Stomach (tissue), 8 donors: ENCODE measurements at regions not wholly inside any gene's neighbourhood (a gene's known extent, or its start where the extent isn't known, plus 50 kb on each side); places are given as distances from the start of the nearest gene placed in this dataset.

Source experiments
- DNase-seq, 2 donors: peaks; one replicate each; pipeline versions ENCODE4 v3.0.0 to v3.0.0-alpha.2; 2013 to 2019
- H3K27ac ChIP-seq, 5 donors: fragments of 200-600 bp in 4 of 5; sonication (generic) in 4 of 5; one replicate each; pipeline ENCODE4 v1.5.1; 2013 to 2019; ENCODE audit warnings: mild to moderate bottlenecking in 1 of 5, moderate library complexity in 1 of 5
- H3K27me3 ChIP-seq, 3 donors: fragments of 200-600 bp; sonication (generic); one replicate each; pipeline ENCODE4 v1.5.1; 2017 to 2019; ENCODE audit warnings: mixed run types in 1 of 3
- H3K36me3 ChIP-seq, 4 donors: fragments of 200-600 bp; sonication (generic); 1 replicate in 3 of 4; 2 replicates in 1 of 4; pipeline ENCODE4 v1.5.1; 2016 to 2019
- H3K4me1 ChIP-seq, 4 donors: fragments of 200-600 bp; sonication (generic); one replicate each; pipeline ENCODE4 v1.5.1; 2016 to 2019
- H3K4me3 ChIP-seq, 4 donors: fragments of 200-600 bp; sonication (generic) in 3 of 4; one replicate each; pipeline ENCODE4 v1.5.1; 2016 to 2019; ENCODE audit warnings: mild to moderate bottlenecking in 1 of 4
- H3K9me3 ChIP-seq, 4 donors: fragments of 200-600 bp; sonication (generic); one replicate each; pipeline ENCODE4 v1.5.1; 2016 to 2019
- CTCF ChIP-seq, 7 experiments: fragments of 450-650 bp in 4 of 7; fragments of 200-600 bp in 3 of 7; sonication (generic) in 3 of 7; IDR thresholded peaks; one replicate each; pipeline ENCODE4 v1.5.1; 2016 to 2019; ENCODE audit warnings: antibody characterized with exemption in 7 of 7, control low read depth in 2 of 7, mild to moderate bottlenecking in 1 of 7
- EP300 ChIP-seq: sonication (generic); formaldehyde crosslinking; IDR thresholded peaks from one replicate; pipeline ENCODE4 v1.6.1; 2017; ENCODE audit warnings: antibody characterized with exemption
- POLR2A ChIP-seq, 4 donors: fragments of 450-650 bp; IDR thresholded peaks; one replicate each; pipeline ENCODE4 v1.6.1; 2016; ENCODE audit warnings: antibody characterized with exemption in 4 of 4, control low read depth in 2 of 4, mild to moderate bottlenecking in 1 of 4, moderate library complexity in 1 of 4
- POLR2AphosphoS5 ChIP-seq, 3 donors: sonication (generic); formaldehyde crosslinking; IDR thresholded peaks; one replicate each; pipeline ENCODE4 v1.6.1; 2016; ENCODE audit warnings: antibody characterized with exemption in 3 of 3
- WGBS, 5 donors: extraction: QIAGEN DNeasy Blood & Tissue Kit in 3 of 5; methylation state at CpG; one replicate each; pipeline versions ENCODE4 v1.1.5 to v1.1.7; 2013 to 2018; 5-methylcytosine and 5-hydroxymethylcytosine counted together
- intact Hi-C: fragments of 100-400 bp; cut with DNase I; formaldehyde crosslinking; loops from one replicate; pipeline ENCODE4 v1.15.1; 2023; ENCODE audit warnings: low total_unique reads
- donor health status: healthy with polysubstance abuse.
- donor health status: Bipolar disorder and iron deficiency.
- donor health status: healthy.

GRCh38 chr4:110704748-110705439 is 82.0 kb upstream of the PITX2 start:
- H3K4me1 ChIP-seq: no peaks in the 10 kb centered on the region

GRCh38 chr4:110705440-110705782 is 82.5 kb upstream of the PITX2 start:
- DNase-seq: no peak
- TF ChIP-seq EP300: no peak
- TF ChIP-seq POLR2AphosphoS5 (IDR thresholded peaks at IDR 0.05): no peak
- TF ChIP-seq CTCF (IDR thresholded peaks at IDR 0.05): no peak
- TF ChIP-seq POLR2A (IDR thresholded peaks at IDR 0.05): no peak
- H3K27ac ChIP-seq: no peak overlapping the region
- no peaks in the 10 kb centered on the region for H3K36me3 ChIP-seq
- no peaks in the 10 kb centered on the region for H3K27me3 ChIP-seq
- no peaks in the 10 kb centered on the region for H3K4me1 ChIP-seq
- intact Hi-C loops: no loop called here
- no peak overlapping the region for H3K4me3 ChIP-seq
- WGBS, 5 donors: 82 to 92% (median 88%) methylated on average over 4 of the region's 4 CpGs
- H3K9me3 ChIP-seq: no peaks in the 10 kb centered on the region

More at GRCh38 chr4:110704748-110705439, 82.0 kb upstream of the PITX2 start:
- Histone ChIP-seq H3K27ac (no peak overlapping the region), H3K9me3 (no peaks in the 10 kb centered on the region), H3K4me3 (no peak overlapping the region), H3K27me3 (no peaks in the 10 kb centered on the region), H3K36me3 (no peaks in the 10 kb centered on the region)
- intact Hi-C loops: no loop called here
- no peak for TF ChIP-seq EP300
- no peak for TF ChIP-seq POLR2AphosphoS5 (IDR thresholded peaks at IDR 0.05)
- no peak for TF ChIP-seq CTCF (IDR thresholded peaks at IDR 0.05)
- no peak for TF ChIP-seq POLR2A (IDR thresholded peaks at IDR 0.05)
- DNase-seq: peak in 1 of 2 donors; percentile 5
- 71 to 86% (median 81%) methylated on average over 7 of the region's 7 CpGs for WGBS, 5 donors

GRCh38 chr4:110710070-110710469 is 87.2 kb upstream of the PITX2 start:
- TF ChIP-seq CTCF (IDR thresholded peaks at IDR 0.05): no peak
- TF ChIP-seq POLR2A (IDR thresholded peaks at IDR 0.05): no peak
- TF ChIP-seq POLR2AphosphoS5 (IDR thresholded peaks at IDR 0.05): no peak
- 85 to 97% (median 94%) methylated on average over 2 of the region's 2 CpGs for WGBS, 5 donors
- no peak overlapping the region for H3K4me3 ChIP-seq
- DNase-seq: no peak
- H3K27me3 ChIP-seq: no peaks in the 10 kb centered on the region
- intact Hi-C loops: no loop called here
- no peak overlapping the region for H3K27ac ChIP-seq
- no peaks in the 10 kb centered on the region for H3K4me1 ChIP-seq
- no peaks in the 10 kb centered on the region for H3K9me3 ChIP-seq
- no peaks in the 10 kb centered on the region for H3K36me3 ChIP-seq

GRCh38 chr4:110712486-110712885 is 89.6 kb upstream of the PITX2 start:
- no peak overlapping the region for H3K27ac ChIP-seq
- no peak for DNase-seq
- no peaks in the 10 kb centered on the region for H3K9me3 ChIP-seq
- no peak overlapping the region for H3K4me3 ChIP-seq
- intact Hi-C loops: no loop called here
- no peaks in the 10 kb centered on the region for H3K4me1 ChIP-seq
- WGBS, 5 donors: 80 to 88% (median 84%) methylated on average over 3 of the region's 3 CpGs
- no peak for TF ChIP-seq POLR2A (IDR thresholded peaks at IDR 0.05)
- TF ChIP-seq CTCF (IDR thresholded peaks at IDR 0.05): no peak
- no peak for TF ChIP-seq EP300
- TF ChIP-seq POLR2AphosphoS5 (IDR thresholded peaks at IDR 0.05): no peak
- H3K36me3 ChIP-seq: no peaks in the 10 kb centered on the region
- no peaks in the 10 kb centered on the region for H3K27me3 ChIP-seq
